GM19238 (cell line): ENCODE measurements at regions not wholly inside any gene's neighbourhood (a gene's known extent, or its start where the extent isn't known, plus 50 kb on each side); places are given as distances from the start of the nearest gene placed in this dataset.
"Not testable (repeated sequence)": the region's sequence is repeated elsewhere in the genome, so short reads cannot be mapped to it uniquely, and the experiment has no call there.

ENCODE experiments used
- DNase-seq: peaks from one replicate; pipeline ENCODE4 v3.0.0; 2011; ENCODE audit warnings: low spot score; ENCODE audit not compliant: insufficient read length

GRCh38 chr2:212913640-212914306, 237.6 kb downstream of the IKZF2 start:
- no peak for DNase-seq

- DNase-seq, result no peak
Measured at GRCh38 chr2:212912445-212913103, 238.8 kb downstream of the IKZF2 start.

- DNase-seq, result no peak
Measured at GRCh38 chr2:212911011-212911410, 240.4 kb downstream of the IKZF2 start.

- DNase-seq, result no peak
Measured at GRCh38 chr2:212908682-212909435, 242.6 kb downstream of the IKZF2 start.

- DNase-seq, result no peak
Measured at GRCh38 chr2:212908031-212908430, 243.4 kb downstream of the IKZF2 start.

GRCh38 chr2:212906620-212907019, 244.8 kb downstream of the IKZF2 start:
- DNase-seq, result no peak

- DNase-seq, result no peak
Measured at GRCh38 chr2:212905640-212906201, 245.7 kb downstream of the IKZF2 start.

- DNase-seq, result no peak
Measured at GRCh38 chr2:212904646-212905045, 246.8 kb downstream of the IKZF2 start.

GRCh38 chr2:212903413-212903812, 248.0 kb downstream of the IKZF2 start:
- DNase-seq, result no peak

- no peak for DNase-seq
Measured at GRCh38 chr2:212902421-212902820, 249.0 kb downstream of the IKZF2 start.

- DNase-seq, result no peak
Measured at GRCh38 chr2:212901604-212902275, 249.7 kb downstream of the IKZF2 start.

- no peak for DNase-seq
Measured at GRCh38 chr2:212900715-212901114, 250.7 kb downstream of the IKZF2 start.

- DNase-seq, result no peak
Measured at GRCh38 chr2:212898011-212898410, 253.4 kb downstream of the IKZF2 start.

GRCh38 chr2:212897296-212897695, 254.1 kb downstream of the IKZF2 start:
- DNase-seq, result no peak

GRCh38 chr2:212894026-212894425, 257.4 kb downstream of the IKZF2 start:
- no peak for DNase-seq

GRCh38 chr2:212893216-212893615, 258.2 kb downstream of the IKZF2 start:
- no peak for DNase-seq

- no peak for DNase-seq
Measured at GRCh38 chr2:212892193-212892592, 259.2 kb downstream of the IKZF2 start.

- no peak for DNase-seq
Measured at GRCh38 chr2:212891580-212891979, 259.8 kb downstream of the IKZF2 start.

- DNase-seq, result no peak
Measured at GRCh38 chr2:212882626-212883025, 268.8 kb downstream of the IKZF2 start.

- DNase-seq, result not testable (repeated sequence)
Measured at GRCh38 chr2:212876556-212876955, 274.9 kb downstream of the IKZF2 start.

GRCh38 chr2:212875950-212876349, 275.5 kb downstream of the IKZF2 start:
- not testable (repeated sequence) for DNase-seq

- DNase-seq, result no peak
Measured at GRCh38 chr2:212873256-212873655, 278.2 kb downstream of the IKZF2 start.
